PC-3 (cell line): ENCODE measurements at regions not wholly inside any gene's neighbourhood (a gene's known extent, or its start where the extent isn't known, plus 50 kb on each side); places are given as distances from the start of the nearest gene placed in this dataset.
"Not testable (repeated sequence)": the region's sequence is repeated elsewhere in the genome, so short reads cannot be mapped to it uniquely, and the experiment has no call there.

ENCODE experiments used
- ATAC-seq: fragments of 200-7000 bp; cut with Tn5 transposase; 2 replicates; pipeline ENCODE4 v1.9.1; 2020; ENCODE audit warnings: mild to moderate bottlenecking, moderate library complexity
- BruUV-seq: library from RNA; stranded (reverse); fragments of 400-500 nt; replicated peaks from 2 replicates; lab custom pipeline; 2021; lab: Mats Ljungman, UMichigan
- CTCF ChIA-PET: fragments of 300-600 bp; sonication (Branson Sonifier 250); formaldehyde crosslinking; loops from one replicate; lab custom pipeline; 2022; ENCODE audit warnings: antibody characterized with exemption; lab: Charles Lee
- POLR2A ChIA-PET: fragments of 300-600 bp; sonication (Branson Sonifier 250); formaldehyde crosslinking; loops from one replicate; lab custom pipeline; 2022; ENCODE audit warnings: antibody characterized with exemption; ENCODE audit not compliant: unreplicated experiment; lab: Charles Lee
- DNase-seq: peaks from one replicate; pipeline ENCODE4 v3.0.0-alpha.2; 2015
- H2AFZ ChIP-seq: fragments of 300-600 bp; sonication (generic); 2 replicates; pipeline ENCODE4 v1.6.0; 2016; ENCODE audit warnings: antibody characterized with exemption, low read length
- H3F3A ChIP-seq: fragments of 300-600 bp; sonication (generic); one replicate; pipeline ENCODE4 v1.6.0; 2017; ENCODE audit warnings: antibody characterized with exemption, low read length, control low read depth, mild to moderate bottlenecking; ENCODE audit not compliant: unreplicated experiment
- H3K27ac ChIP-seq: fragments of 300-600 bp; sonication (generic); 2 replicates; pipeline ENCODE4 v1.5.1; 2016; ENCODE audit warnings: mild to moderate bottlenecking, low read length
- H3K27me3 ChIP-seq: fragments of 300-600 bp; sonication (generic); 2 replicates; pipeline ENCODE4 v1.6.1; 2016; ENCODE audit warnings: low read length, mixed read lengths
- H3K36me3 ChIP-seq: fragments of 300-600 bp; sonication (generic); 2 replicates; pipeline ENCODE4 v1.6.1; 2016; ENCODE audit warnings: low read depth, mixed run types, low read length, mixed read lengths
- H3K4me1 ChIP-seq: fragments of 300-600 bp; sonication (generic); 2 replicates; pipeline ENCODE4 v1.5.1; 2016; ENCODE audit warnings: low read length; ENCODE audit not compliant: insufficient read depth
- H3K4me2 ChIP-seq: fragments of 300-600 bp; sonication (generic); 2 replicates; pipeline ENCODE4 v1.6.0; 2016; ENCODE audit warnings: low read length
- H3K4me3 ChIP-seq: fragments of 300-600 bp; sonication (generic); 2 replicates; pipeline ENCODE4 v1.5.1; 2016; ENCODE audit warnings: mild to moderate bottlenecking, low read length, mixed read lengths
- H3K79me2 ChIP-seq: fragments of 300-600 bp; sonication (generic); 2 replicates; pipeline ENCODE4 v1.6.1; 2017; ENCODE audit warnings: low read length, mixed read lengths
- H3K9ac ChIP-seq: fragments of 300-600 bp; sonication (generic); 2 replicates; pipeline ENCODE4 v1.6.0; 2016; ENCODE audit warnings: mild to moderate bottlenecking, low read length
- H3K9me2 ChIP-seq: fragments of 300-600 bp; sonication (generic); replicated peaks from 2 replicates; pipeline ENCODE4 v1.6.1; 2016; ENCODE audit warnings: mixed run types, low read length, mixed read lengths
- H3K9me3 ChIP-seq: fragments of 300-600 bp; sonication (generic); 2 replicates; pipeline ENCODE4 v1.6.1; 2016; ENCODE audit warnings: low read length, mixed read lengths
- H4K20me1 ChIP-seq: fragments of 300-600 bp; sonication (generic); 2 replicates; pipeline ENCODE4 v1.6.1; 2016; ENCODE audit warnings: low read length, mixed read lengths
- intact Hi-C: fragments of 100-400 bp; cut with micrococcal nuclease; formaldehyde crosslinking; loops from 2 replicates; pipeline ENCODE4 v1.9.0; 2023

GRCh38 chr15:30723540-30724175, 97.7 kb downstream of the ARHGAP11B start:
- H3K4me2 ChIP-seq, H3K27ac ChIP-seq, H3K9ac ChIP-seq, H3K36me3 ChIP-seq, H3K9me3 ChIP-seq, H4K20me1 ChIP-seq, ATAC-seq, H3K79me2 ChIP-seq, POLR2A ChIA-PET, BruUV-seq, H2AFZ ChIP-seq, H3K4me1 ChIP-seq, H3K4me3 ChIP-seq, H3F3A ChIP-seq, DNase-seq, H3K27me3 ChIP-seq, CTCF ChIA-PET, intact Hi-C loops, H3K9me2 ChIP-seq: not testable (repeated sequence)

GRCh38 chr15:30729880-30730590, 104.1 kb downstream of the ARHGAP11B start:
- H3K36me3 ChIP-seq: peaks cover 15% of the 10 kb centered on the region
- H3K27me3 ChIP-seq, H3K27ac ChIP-seq, H3K9ac ChIP-seq, H3F3A ChIP-seq, H2AFZ ChIP-seq, H3K9me3 ChIP-seq, POLR2A ChIA-PET, H3K9me2 ChIP-seq, H3K4me1 ChIP-seq, DNase-seq, CTCF ChIA-PET, ATAC-seq, H3K4me2 ChIP-seq, BruUV-seq, H4K20me1 ChIP-seq, intact Hi-C loops, H3K79me2 ChIP-seq, H3K4me3 ChIP-seq: not testable (repeated sequence)

- H2AFZ ChIP-seq, BruUV-seq, H3K27me3 ChIP-seq, H3F3A ChIP-seq, DNase-seq, H3K4me3 ChIP-seq, H3K4me1 ChIP-seq, intact Hi-C loops, H3K9ac ChIP-seq, POLR2A ChIA-PET, H3K9me3 ChIP-seq, H3K79me2 ChIP-seq, CTCF ChIA-PET, H3K4me2 ChIP-seq, H3K9me2 ChIP-seq, H3K27ac ChIP-seq, H4K20me1 ChIP-seq, ATAC-seq: not testable (repeated sequence)
- H3K36me3 ChIP-seq: peaks cover 15% of the 10 kb centered on the region
These were observed 104.7 kb downstream of the ARHGAP11B start for GRCh38 chr15:30730633-30731032.

- not testable (repeated sequence) for H3K9me3 ChIP-seq, DNase-seq
These were observed 106.2 kb downstream of the ARHGAP11B start for GRCh38 chr15:30732100-30732499.

GRCh38 chr15:30735884-30736564, 110.1 kb downstream of the ARHGAP11B start:
- H4K20me1 ChIP-seq, H3K9ac ChIP-seq, H3K4me1 ChIP-seq, CTCF ChIA-PET, H3K4me3 ChIP-seq, H3K27me3 ChIP-seq, DNase-seq, H2AFZ ChIP-seq, POLR2A ChIA-PET, H3K79me2 ChIP-seq, BruUV-seq, H3K27ac ChIP-seq, H3K9me2 ChIP-seq, ATAC-seq, intact Hi-C loops, H3K9me3 ChIP-seq, H3K4me2 ChIP-seq, H3F3A ChIP-seq: not testable (repeated sequence)
- H3K36me3 ChIP-seq: peaks cover 13% of the 10 kb centered on the region

More at GRCh38 chr15:30732100-30732499, 106.2 kb downstream of the ARHGAP11B start:
- intact Hi-C loops, H2AFZ ChIP-seq, H3F3A ChIP-seq, POLR2A ChIA-PET, CTCF ChIA-PET, H3K27me3 ChIP-seq, H3K79me2 ChIP-seq, H4K20me1 ChIP-seq, H3K9ac ChIP-seq, H3K4me1 ChIP-seq, H3K9me2 ChIP-seq, H3K4me3 ChIP-seq, H3K4me2 ChIP-seq, H3K27ac ChIP-seq, ATAC-seq, BruUV-seq: not testable (repeated sequence)
- peaks cover 15% of the 10 kb centered on the region for H3K36me3 ChIP-seq

- H3K27me3 ChIP-seq, POLR2A ChIA-PET, H3K9me2 ChIP-seq, BruUV-seq, CTCF ChIA-PET, H3K36me3 ChIP-seq, H4K20me1 ChIP-seq, H3K4me1 ChIP-seq, H3K9me3 ChIP-seq, H3K4me2 ChIP-seq, intact Hi-C loops, H3F3A ChIP-seq, H3K27ac ChIP-seq, H2AFZ ChIP-seq, H3K79me2 ChIP-seq, H3K9ac ChIP-seq, H3K4me3 ChIP-seq: not testable (repeated sequence)
- peak; percentile 57 for ATAC-seq
- peak; percentile 42 for DNase-seq
These were observed 116.9 kb downstream of the ARHGAP11B start for GRCh38 chr15:30742796-30743195.
